HPDE6-E6E7 (cell line): ENCODE measurements at regions not wholly inside any gene's neighbourhood (a gene's known extent, or its start where the extent isn't known, plus 50 kb on each side); places are given as distances from the start of the nearest gene placed in this dataset.
"Not testable (repeated sequence)": the region's sequence is repeated elsewhere in the genome, so short reads cannot be mapped to it uniquely, and the experiment has no call there.

Experiments used
- DNase-seq: peaks from one replicate; pipeline ENCODE4 v3.0.0; 2011; ENCODE audit warnings: missing footprints; ENCODE audit errors: extremely low spot score

DNA sequence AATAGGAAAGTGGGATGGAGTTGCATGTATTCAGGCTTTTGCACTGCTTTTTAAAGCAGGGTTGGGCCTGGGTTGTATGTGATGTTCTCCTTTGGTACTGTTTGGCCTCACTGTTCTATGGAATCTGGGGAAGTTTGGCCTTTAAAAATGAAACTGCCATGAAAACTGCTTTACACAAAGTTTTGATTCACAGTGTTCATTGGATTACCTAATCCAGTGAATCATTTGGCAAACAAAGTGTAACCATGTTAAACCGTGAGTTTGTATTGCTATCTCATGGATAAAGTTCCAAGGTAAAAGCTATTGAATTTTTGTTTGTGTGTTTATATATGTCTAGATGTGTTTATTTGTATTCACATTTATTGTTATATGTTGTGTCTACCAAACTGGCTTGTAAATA, 1658.6 kb downstream of the OLFM4 start:
- no peak for DNase-seq

- no peak for DNase-seq
Observed at GRCh38 chr13:54699831-54700230, 1671.2 kb downstream of the OLFM4 start.

- DNase-seq = no peak
Observed at GRCh38 chr13:54705738-54706137, 1677.1 kb downstream of the OLFM4 start.

- DNase-seq = no peak
Observed at GRCh38 chr13:54706336-54706735, 1677.7 kb downstream of the OLFM4 start.

DNA sequence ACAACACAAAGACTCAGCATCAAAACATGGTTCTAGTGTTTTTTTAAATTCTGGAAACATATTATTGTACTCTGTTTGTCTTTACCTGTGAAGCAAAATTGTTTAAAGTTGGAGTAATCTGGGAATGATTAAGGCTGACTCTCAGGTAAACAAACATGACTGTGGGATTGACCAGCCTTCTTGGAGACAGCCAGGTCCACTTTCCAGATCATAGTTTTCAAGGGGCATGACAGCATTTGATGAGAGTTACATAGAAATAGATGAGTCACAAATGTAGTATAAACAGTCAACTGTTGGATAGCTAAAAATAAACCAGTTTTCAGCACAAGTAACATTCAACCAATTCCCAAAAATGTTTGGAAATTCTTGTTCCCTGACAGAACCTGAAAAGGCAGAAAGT, 1680.9 kb downstream of the OLFM4 start:
- no peak for DNase-seq

DNA sequence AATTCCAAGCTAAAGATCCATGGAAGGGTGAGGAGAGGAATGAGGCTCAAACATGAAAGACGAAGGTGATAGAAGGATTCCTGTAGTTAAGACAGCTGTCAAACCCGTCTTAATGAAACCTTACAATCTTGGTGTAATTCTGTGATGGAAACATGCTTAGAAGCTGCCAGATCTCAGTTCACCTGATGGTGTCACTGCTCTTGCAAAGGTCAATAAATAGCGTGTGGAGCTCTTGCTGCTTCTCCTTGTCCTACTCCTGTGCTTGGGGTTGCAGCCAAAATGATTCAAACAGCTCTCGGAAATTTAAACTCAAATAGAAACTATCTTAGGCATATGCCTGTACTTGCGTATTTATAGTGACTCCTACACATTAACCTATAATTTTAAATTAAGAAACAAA, 1705.0 kb downstream of the OLFM4 start:
- no peak for DNase-seq

DNA sequence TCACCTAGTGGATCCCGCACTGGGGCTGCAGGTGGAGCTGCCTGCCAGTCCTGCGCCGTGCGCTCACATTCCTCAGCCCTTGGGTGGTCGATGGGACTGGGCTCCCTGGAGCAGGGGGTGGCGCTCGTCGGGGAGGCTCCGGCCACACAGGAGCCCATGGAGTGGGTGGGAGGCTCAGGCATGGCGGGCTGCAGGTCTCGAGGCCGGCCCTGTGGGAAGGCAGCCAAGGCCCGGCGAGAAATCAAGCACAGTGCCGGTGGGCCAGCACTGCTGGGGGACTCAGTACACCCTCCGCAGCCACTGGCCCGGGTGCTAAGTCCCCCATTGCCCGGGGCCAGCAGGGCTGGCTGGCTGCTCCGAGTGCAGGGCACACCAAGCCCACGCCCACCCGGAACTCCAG, 1708.6 kb downstream of the OLFM4 start:
- not testable (repeated sequence) for DNase-seq

DNA sequence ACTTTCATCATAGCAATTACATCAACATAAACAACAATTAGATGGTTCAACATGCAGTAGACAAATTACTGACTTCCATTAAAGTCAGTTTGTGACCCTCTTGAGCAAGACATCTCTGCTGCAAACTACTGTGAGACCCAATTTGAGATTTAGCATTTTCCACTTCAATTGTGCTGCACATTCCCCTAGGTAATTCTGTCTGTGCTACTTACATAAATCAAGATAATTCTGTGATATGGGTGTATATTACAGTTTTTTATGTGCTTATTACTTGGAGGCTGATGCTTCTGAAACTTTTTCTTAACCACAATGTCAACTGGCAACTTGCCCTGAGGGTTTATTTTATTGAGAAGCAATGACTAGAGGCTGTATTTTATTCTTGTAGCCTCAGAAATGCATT, 1714.4 kb downstream of the OLFM4 start:
- no peak for DNase-seq

- DNase-seq = no peak
Observed at GRCh38 chr13:54744747-54745146, 1716.1 kb downstream of the OLFM4 start.

GRCh38 chr13:54750521-54750920, 1721.9 kb downstream of the OLFM4 start:
- DNase-seq = no peak

DNA sequence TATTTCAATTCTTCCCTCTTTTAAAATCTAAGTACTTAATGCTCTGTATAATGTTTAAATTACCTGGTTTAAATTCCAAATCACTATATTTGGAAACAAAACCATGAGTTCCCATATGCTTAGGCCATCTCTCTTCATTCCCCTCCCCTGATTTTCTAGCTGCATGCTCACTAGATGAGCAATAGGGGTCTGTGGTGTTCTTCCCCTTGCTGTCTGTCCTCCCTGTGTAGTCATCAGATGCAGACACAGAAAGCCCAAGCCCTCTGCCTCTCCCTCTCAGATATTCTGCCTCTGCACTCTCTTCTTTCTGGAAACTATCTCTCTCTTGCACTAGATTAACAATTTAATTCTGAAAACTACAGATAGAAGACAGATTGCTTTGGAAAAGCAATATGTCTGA, 1730.2 kb downstream of the OLFM4 start:
- DNase-seq = no peak

DNA sequence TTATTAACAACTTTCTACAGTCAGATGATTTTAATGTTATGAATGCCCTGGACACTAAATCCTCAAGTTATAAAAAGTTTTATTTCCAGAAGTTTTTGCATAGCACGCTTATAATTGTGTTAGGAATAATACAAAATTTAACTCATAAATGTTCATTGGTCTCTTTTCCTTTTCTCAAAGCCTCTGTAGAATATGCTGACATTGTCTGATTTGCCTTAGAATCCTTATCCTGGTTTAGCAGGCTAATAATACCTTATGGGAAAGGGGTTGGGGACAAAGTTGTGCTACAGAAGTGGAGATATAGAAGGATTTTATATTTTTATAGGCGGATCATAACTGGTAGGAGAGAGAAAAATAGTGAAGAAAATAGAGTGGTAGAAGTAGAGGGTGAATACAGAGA, 1739.6 kb downstream of the OLFM4 start:
- no peak for DNase-seq

GRCh38 chr13:54775501-54776191, 1747.0 kb downstream of the OLFM4 start:
- DNase-seq = no peak

GRCh38 chr13:54787754-54788153, 1759.1 kb downstream of the OLFM4 start:
- no peak for DNase-seq

GRCh38 chr13:54799621-54800226, 1771.1 kb downstream of the OLFM4 start:
- no peak for DNase-seq

- DNase-seq = no peak
Observed at GRCh38 chr13:54802226-54802625, 1773.6 kb downstream of the OLFM4 start.

- DNase-seq = no peak
Observed at GRCh38 chr13:54805743-54806142, 1777.1 kb downstream of the OLFM4 start.

- not testable (repeated sequence) for DNase-seq
Observed at GRCh38 chr13:54821938-54822470, 1793.4 kb downstream of the OLFM4 start.

DNA sequence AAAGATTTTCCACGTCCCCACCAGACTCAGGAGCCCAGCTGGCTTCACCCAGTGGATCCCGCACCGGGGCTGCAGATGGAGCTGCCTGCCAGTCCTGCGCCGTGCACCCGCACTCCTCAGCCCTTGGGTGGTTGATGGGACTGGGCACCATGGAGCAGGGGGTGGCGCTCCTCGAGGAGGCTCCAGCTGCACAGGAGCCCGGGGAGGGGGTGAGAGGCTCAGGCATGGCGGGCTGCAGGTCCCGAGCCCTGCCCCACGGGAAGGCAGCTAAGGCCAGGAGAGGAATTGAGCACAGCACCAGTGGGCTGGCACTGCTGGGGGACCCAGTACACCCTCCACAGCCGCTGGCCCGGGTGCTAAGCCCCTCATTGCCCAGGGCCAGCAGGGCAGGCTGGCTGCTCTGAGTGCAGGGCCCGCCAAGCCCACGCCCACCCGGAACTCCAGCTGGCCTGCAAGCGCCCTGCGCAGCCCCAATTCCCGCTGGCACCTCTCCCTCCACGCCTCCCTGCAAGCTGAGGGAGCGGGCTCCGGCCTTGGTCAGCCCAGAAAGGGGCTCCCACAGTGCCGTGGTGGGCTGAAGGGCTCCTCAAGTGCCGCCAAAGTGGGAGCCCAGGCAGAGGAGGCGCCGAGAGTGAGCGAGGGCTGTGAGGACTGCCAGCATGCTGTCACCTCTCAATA, 1800.9 kb downstream of the OLFM4 start:
- not testable (repeated sequence) for DNase-seq

DNA sequence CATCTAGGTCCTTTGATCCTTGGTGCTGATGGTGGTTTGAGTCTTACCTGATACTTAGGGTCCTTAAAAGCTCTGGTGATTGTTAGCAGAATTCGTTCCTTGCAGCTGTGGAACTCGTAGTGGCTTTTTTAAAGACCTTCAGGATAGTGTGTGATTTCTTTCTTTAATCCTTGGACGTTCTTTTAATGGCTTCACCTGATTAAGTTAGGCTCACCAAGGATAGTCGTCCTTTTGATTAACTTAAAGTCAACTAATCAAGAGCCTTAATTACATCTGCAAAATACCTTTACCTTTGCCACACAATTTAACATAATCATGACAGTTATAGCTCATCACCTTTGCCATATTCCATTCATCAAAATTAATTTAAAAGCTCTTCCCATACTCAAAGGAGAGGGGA, 1807.7 kb downstream of the OLFM4 start:
- no peak for DNase-seq

- no peak for DNase-seq
Observed at GRCh38 chr13:54841682-54842081, 1813.1 kb downstream of the OLFM4 start.

- no peak for DNase-seq
Observed at GRCh38 chr13:54845351-54845965, 1816.8 kb downstream of the OLFM4 start.
